Left ventricle myocardium inferior (tissue), 1 donor: ENCODE measurements at regions not wholly inside any gene's neighbourhood (a gene's known extent, or its start where the extent isn't known, plus 50 kb on each side); places are given as distances from the start of the nearest gene placed in this dataset.

Source experiments
- DNase-seq: peaks from one replicate; pipeline ENCODE4 v3.0.0-alpha.2; 2020
- H3K27ac ChIP-seq: fragments of 200-600 bp; replicated peaks from 2 replicates; pipeline ENCODE4 v1.8.0; 2021
- H3K27me3 ChIP-seq: fragments of 200-600 bp; 2 replicates; pipeline ENCODE4 v1.8.0; 2021; ENCODE audit warnings: low read depth
- H3K36me3 ChIP-seq: fragments of 200-600 bp; 2 replicates; pipeline ENCODE4 v1.8.0; 2021
- H3K4me1 ChIP-seq: fragments of 200-600 bp; 2 replicates; pipeline ENCODE4 v1.8.0; 2021
- H3K4me3 ChIP-seq: fragments of 200-600 bp; 2 replicates; pipeline ENCODE4 v1.8.0; 2021; ENCODE audit warnings: mild to moderate bottlenecking, moderate library complexity
- H3K9me3 ChIP-seq: fragments of 200-600 bp; replicated peaks from 2 replicates; pipeline ENCODE4 v1.8.0; 2021
- CTCF ChIP-seq: fragments of 200-600 bp; IDR thresholded peaks from 2 replicates; pipeline ENCODE4 v1.8.0; 2021; ENCODE audit warnings: antibody characterized with exemption, mild to moderate bottlenecking, borderline replicate concordance
- intact Hi-C: fragments of 100-400 bp; cut with micrococcal nuclease; formaldehyde crosslinking; loops from one replicate; pipeline ENCODE4 v1.11.0; 2022
- donor health status: DM: no; HTN: yes; CAD: no; lungs with severe emphysema.

GRCh38 chr12:73330584-73331351, 1058.6 kb downstream of the TRHDE start:
- H3K27ac ChIP-seq, result no peak overlapping the region
- no peaks in the 10 kb centered on the region for H3K36me3 ChIP-seq
- peaks cover 13% of the 10 kb centered on the region for H3K9me3 ChIP-seq
- TF ChIP-seq CTCF, result no peak
- no peaks in the 10 kb centered on the region for H3K27me3 ChIP-seq
- intact Hi-C loops, result no loop called here
- no peak overlapping the region for H3K4me3 ChIP-seq
- DNase-seq, result no peak
- H3K4me1 ChIP-seq, result no peaks in the 10 kb centered on the region

GRCh38 chr12:73341559-73342247, 1069.5 kb downstream of the TRHDE start:
- Histone ChIP-seq H3K4me1 (no peaks in the 10 kb centered on the region), H3K27ac (no peak overlapping the region), H3K4me3 (no peak overlapping the region), H3K36me3 (no peaks in the 10 kb centered on the region), H3K27me3 (no peaks in the 10 kb centered on the region), H3K9me3 (peaks cover 10% of the 10 kb centered on the region)
- intact Hi-C loops, result no loop called here
- DNase-seq, result no peak
- no peak for TF ChIP-seq CTCF

- H3K27ac ChIP-seq, result no peak overlapping the region
- TF ChIP-seq CTCF, result no peak
- no peaks in the 10 kb centered on the region for H3K36me3 ChIP-seq
- H3K27me3 ChIP-seq, result no peaks in the 10 kb centered on the region
- no peaks in the 10 kb centered on the region for H3K4me1 ChIP-seq
- intact Hi-C loops, result no loop called here
- DNase-seq, result no peak
- H3K4me3 ChIP-seq, result no peak overlapping the region
- peaks cover 10% of the 10 kb centered on the region for H3K9me3 ChIP-seq
Observed at GRCh38 chr12:73342733-73343132, 1070.6 kb downstream of the TRHDE start.

GRCh38 chr12:73352826-73353225, 1080.7 kb downstream of the TRHDE start:
- Histone ChIP-seq H3K27ac (no peak overlapping the region), H3K27me3 (no peaks in the 10 kb centered on the region), H3K4me1 (no peaks in the 10 kb centered on the region), H3K4me3 (no peak overlapping the region), H3K9me3 (peaks cover 22% of the 10 kb centered on the region), H3K36me3 (no peaks in the 10 kb centered on the region)
- intact Hi-C loops, result no loop called here
- TF ChIP-seq CTCF, result no peak
- no peak for DNase-seq

- Histone ChIP-seq H3K9me3 (peaks cover 19% of the 10 kb centered on the region), H3K36me3 (no peaks in the 10 kb centered on the region), H3K4me3 (no peak overlapping the region), H3K4me1 (no peaks in the 10 kb centered on the region), H3K27me3 (no peaks in the 10 kb centered on the region), H3K27ac (no peak overlapping the region)
- TF ChIP-seq CTCF, result no peak
- intact Hi-C loops, result no loop called here
- DNase-seq, result no peak
Observed at GRCh38 chr12:73361156-73361863, 1089.1 kb downstream of the TRHDE start.
